Vagina (tissue), 2 donors: ENCODE measurements at regions not wholly inside any gene's neighbourhood (a gene's known extent, or its start where the extent isn't known, plus 50 kb on each side); places are given as distances from the start of the nearest gene placed in this dataset.

Experiments
- CTCF ChIP-seq, 3 experiments: fragments of 450-650 bp in 2 of 3; fragments of 200-600 bp in 1 of 3; sonication (generic) in 1 of 3; IDR thresholded peaks; one replicate each; pipeline ENCODE4 v1.5.1; 2017 to 2019; ENCODE audit warnings: antibody characterized with exemption in 3 of 3, mild to moderate bottlenecking in 2 of 3, moderate library complexity in 2 of 3
- POLR2A ChIP-seq, 2 donors: fragments of 450-650 bp; IDR thresholded peaks; one replicate each; pipeline ENCODE4 v1.6.1; 2017; ENCODE audit warnings: antibody characterized with exemption in 2 of 2, mild to moderate bottlenecking in 2 of 2, moderate library complexity in 2 of 2
- POLR2AphosphoS5 ChIP-seq, 2 donors: sonication (generic); formaldehyde crosslinking; IDR thresholded peaks; one replicate each; pipeline ENCODE4 v1.9.0; 2017; ENCODE audit warnings: antibody characterized with exemption in 2 of 2, mild to moderate bottlenecking in 2 of 2, low read depth in 1 of 2; ENCODE audit not compliant: insufficient read depth in 1 of 2

GRCh38 chr3:159837725-159838124 lies 150.9 kb upstream of the IL12A start:
- TF ChIP-seq CTCF (IDR thresholded peaks at IDR 0.05) (no peak), POLR2A (IDR thresholded peaks at IDR 0.05) (no peak), POLR2AphosphoS5 (IDR thresholded peaks at IDR 0.05; ENCODE audit: insufficient read depth in 1 of 2, low read depth in 1 of 2) (no peak)
